RWPE2 (cell line): ENCODE measurements at regions not wholly inside any gene's neighbourhood (a gene's known extent, or its start where the extent isn't known, plus 50 kb on each side); places are given as distances from the start of the nearest gene placed in this dataset.
A peak's percentile ranks its signal among the peaks of the same experiment; 100 is the strongest.

ENCODE experiments used
- ATAC-seq: fragments of 200-7000 bp; cut with Tn5 transposase; 3 replicates; pipeline ENCODE4 v1.9.1; 2021; ENCODE audit warnings: low read depth
- DNase-seq: peaks from one replicate; pipeline ENCODE4 v3.0.0-alpha.2; 2020; ENCODE audit warnings: low spot score
- H3K27ac ChIP-seq: fragments of 450-650 bp; 2 replicates; pipeline ENCODE4 v1.5.1; 2017; ENCODE audit warnings: mild to moderate bottlenecking; ENCODE audit not compliant: poor library complexity, severe bottlenecking
- H3K27me3 ChIP-seq: fragments of 250-450 bp; sonication (Bioruptor Pico); 2 replicates; pipeline ENCODE4 v1.5.1; 2021; ENCODE audit warnings: mild to moderate bottlenecking, moderate library complexity; ENCODE audit not compliant: insufficient read depth, poor library complexity, severe bottlenecking
- H3K36me3 ChIP-seq: fragments of 250-450 bp; sonication (Bioruptor Pico); 2 replicates; pipeline ENCODE4 v1.5.1; 2020; ENCODE audit warnings: low read depth, mild to moderate bottlenecking, moderate library complexity
- H3K4me1 ChIP-seq: fragments of 250-450 bp; sonication (Bioruptor Pico); 2 replicates; pipeline ENCODE4 v1.5.1; 2021; ENCODE audit warnings: mild to moderate bottlenecking, moderate library complexity; ENCODE audit not compliant: insufficient read depth, poor library complexity, severe bottlenecking
- H3K4me3 ChIP-seq: fragments of 250-450 bp; sonication (Bioruptor Pico); 2 replicates; pipeline ENCODE4 v1.5.1; 2021; ENCODE audit warnings: mild to moderate bottlenecking, moderate library complexity; ENCODE audit not compliant: severe bottlenecking
- H3K9me3 ChIP-seq: fragments of 250-450 bp; sonication (Bioruptor Pico); 2 replicates; pipeline ENCODE4 v1.5.1; 2021; ENCODE audit warnings: mild to moderate bottlenecking, moderate library complexity; ENCODE audit not compliant: severe bottlenecking
- TF ChIP-seq, protein P1 (sequence below): fragments of 450-650 bp; IDR thresholded peaks from one replicate; pipeline ENCODE4 v1.5.1; 2017; ENCODE audit warnings: mild to moderate bottlenecking, moderate library complexity; ENCODE audit not compliant: poor library complexity, severe bottlenecking

DNA sequence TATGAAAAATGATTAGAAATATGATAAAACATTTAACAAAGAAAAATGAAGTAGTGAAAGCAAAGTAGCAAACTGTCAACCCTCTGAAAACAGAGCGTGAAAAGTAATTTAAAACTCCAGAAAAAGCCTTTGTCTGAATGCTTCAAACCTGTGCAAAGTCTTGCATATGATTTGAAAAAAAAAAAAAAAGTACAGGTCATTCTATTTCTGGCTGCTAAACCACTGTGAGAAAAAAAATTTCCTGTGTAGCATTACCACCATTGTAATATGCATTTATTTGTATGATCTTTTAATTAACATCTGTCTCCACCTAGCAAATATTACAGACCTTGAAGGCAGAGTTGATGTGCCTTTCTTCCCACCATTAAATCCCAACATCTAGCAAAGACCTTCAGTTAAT lies 82.1 kb upstream of the CCDC68 start:
- no peaks in the 10 kb centered on the region for H3K9me3 ChIP-seq
- TF ChIP-seq, protein P1, sequence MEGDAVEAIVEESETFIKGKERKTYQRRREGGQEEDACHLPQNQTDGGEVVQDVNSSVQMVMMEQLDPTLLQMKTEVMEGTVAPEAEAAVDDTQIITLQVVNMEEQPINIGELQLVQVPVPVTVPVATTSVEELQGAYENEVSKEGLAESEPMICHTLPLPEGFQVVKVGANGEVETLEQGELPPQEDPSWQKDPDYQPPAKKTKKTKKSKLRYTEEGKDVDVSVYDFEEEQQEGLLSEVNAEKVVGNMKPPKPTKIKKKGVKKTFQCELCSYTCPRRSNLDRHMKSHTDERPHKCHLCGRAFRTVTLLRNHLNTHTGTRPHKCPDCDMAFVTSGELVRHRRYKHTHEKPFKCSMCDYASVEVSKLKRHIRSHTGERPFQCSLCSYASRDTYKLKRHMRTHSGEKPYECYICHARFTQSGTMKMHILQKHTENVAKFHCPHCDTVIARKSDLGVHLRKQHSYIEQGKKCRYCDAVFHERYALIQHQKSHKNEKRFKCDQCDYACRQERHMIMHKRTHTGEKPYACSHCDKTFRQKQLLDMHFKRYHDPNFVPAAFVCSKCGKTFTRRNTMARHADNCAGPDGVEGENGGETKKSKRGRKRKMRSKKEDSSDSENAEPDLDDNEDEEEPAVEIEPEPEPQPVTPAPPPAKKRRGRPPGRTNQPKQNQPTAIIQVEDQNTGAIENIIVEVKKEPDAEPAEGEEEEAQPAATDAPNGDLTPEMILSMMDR: no peak
- no peaks in the 10 kb centered on the region for H3K36me3 ChIP-seq
- DNase-seq: no peak
- no peaks in the 10 kb centered on the region for H3K4me1 ChIP-seq
- H3K27me3 ChIP-seq: no peaks in the 10 kb centered on the region
- ATAC-seq: no peak
- H3K27ac ChIP-seq: no peak overlapping the region
- no peak overlapping the region for H3K4me3 ChIP-seq

DNA sequence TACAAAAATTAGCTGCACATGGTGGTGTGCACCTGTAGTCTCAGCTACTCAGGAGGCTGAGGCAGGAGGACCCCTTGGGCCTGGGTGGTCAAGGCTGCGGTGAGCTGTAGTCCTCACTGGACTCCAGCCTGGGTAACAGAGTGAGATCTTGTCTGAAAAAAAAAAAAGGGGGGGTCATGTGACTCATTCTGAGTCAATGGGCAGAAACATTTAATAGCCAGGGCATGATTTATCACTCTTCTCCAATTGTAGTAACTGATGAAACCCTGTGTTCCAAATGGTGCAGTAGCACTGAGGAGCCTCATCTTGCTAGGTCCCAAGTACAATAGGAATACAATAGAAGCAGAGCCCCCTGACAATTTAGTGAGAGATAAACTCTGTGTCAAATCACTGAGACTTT lies 78.9 kb upstream of the CCDC68 start:
- Histone ChIP-seq H3K27ac (no peak overlapping the region), H3K9me3 (no peaks in the 10 kb centered on the region), H3K4me1 (no peaks in the 10 kb centered on the region), H3K27me3 (no peaks in the 10 kb centered on the region), H3K36me3 (no peaks in the 10 kb centered on the region), H3K4me3 (no peak overlapping the region)
- ATAC-seq (peak; percentile 36; the same call in 1 of the 3 replicates), DNase-seq (no peak)
- TF ChIP-seq, protein P1: no peak

DNA sequence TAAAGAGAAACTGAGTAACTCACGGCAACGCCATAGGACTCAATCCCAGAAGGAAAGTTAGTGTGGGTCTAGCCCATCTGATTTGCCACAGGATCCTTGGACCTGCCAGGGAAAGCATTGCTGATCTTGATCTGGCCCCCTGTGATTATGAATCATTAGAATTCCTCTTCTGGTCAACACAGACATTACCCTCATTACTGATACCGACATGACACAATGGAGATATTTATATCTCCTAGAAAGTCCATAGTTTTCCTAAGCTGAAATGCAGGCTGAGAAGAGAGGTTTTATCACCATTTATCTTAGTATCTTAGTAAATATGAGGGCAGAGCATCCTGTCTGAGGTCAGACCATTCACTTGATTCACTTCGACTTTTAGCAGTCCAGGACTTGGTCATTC lies 75.5 kb upstream of the CCDC68 start:
- DNase-seq (no peak), ATAC-seq (no peak)
- Histone ChIP-seq H3K27me3 (no peaks in the 10 kb centered on the region), H3K9me3 (no peaks in the 10 kb centered on the region), H3K4me1 (no peaks in the 10 kb centered on the region), H3K27ac (no peak overlapping the region), H3K36me3 (no peaks in the 10 kb centered on the region), H3K4me3 (no peak overlapping the region)
- TF ChIP-seq, protein P1: no peak

DNA sequence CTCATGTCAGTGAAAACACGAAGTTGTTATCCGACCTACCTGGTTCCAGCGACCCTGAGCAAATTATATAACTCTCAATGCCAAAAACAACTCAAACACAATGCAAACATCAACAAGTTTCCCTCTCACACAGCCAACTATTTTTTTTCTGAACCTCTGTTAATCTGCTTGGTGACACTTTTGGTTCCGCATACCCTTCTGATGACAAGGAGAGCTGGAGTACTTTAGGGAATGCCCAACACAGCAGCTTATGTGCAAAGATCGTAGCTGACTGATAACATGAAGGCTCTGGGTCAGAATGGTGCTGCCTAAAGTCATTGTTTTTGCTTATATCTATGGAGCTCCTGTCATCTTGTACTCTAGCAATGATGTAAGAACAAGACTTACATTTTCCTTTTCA lies 72.7 kb upstream of the CCDC68 start:
- DNase-seq (no peak), ATAC-seq (no peak)
- no peaks in the 10 kb centered on the region for H3K4me1 ChIP-seq
- H3K27ac ChIP-seq: no peak overlapping the region
- no peaks in the 10 kb centered on the region for H3K27me3 ChIP-seq
- TF ChIP-seq, protein P1: no peak
- no peak overlapping the region for H3K4me3 ChIP-seq
- H3K36me3 ChIP-seq: no peaks in the 10 kb centered on the region
- no peaks in the 10 kb centered on the region for H3K9me3 ChIP-seq

DNA sequence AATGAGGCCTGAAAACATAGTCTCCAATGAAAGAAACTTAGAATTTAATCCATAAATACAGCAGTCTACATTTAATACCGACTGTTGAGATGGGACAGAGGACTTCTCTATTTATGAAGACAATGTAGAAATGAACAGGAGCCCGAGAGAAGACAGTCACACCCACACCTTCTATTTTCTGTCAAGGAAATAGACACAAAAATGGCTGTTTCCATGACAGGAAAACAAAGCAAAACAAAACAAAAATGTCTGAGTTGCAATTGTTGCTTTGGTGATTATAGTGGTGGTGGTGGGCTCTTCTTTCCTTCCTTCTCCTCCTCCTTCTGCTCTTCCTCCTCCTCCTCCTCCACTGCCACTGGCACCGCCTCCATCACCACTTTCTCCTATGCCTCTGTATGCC lies 72.3 kb upstream of the CCDC68 start:
- Histone ChIP-seq H3K4me1 (no peaks in the 10 kb centered on the region), H3K36me3 (no peaks in the 10 kb centered on the region), H3K4me3 (no peak overlapping the region), H3K9me3 (no peaks in the 10 kb centered on the region), H3K27me3 (no peaks in the 10 kb centered on the region), H3K27ac (no peak overlapping the region)
- DNase-seq: no peak
- TF ChIP-seq, protein P1: no peak
- ATAC-seq: no peak
